PC-3 (cell line): ENCODE measurements at regions not wholly inside any gene's neighbourhood (a gene's known extent, or its start where the extent isn't known, plus 50 kb on each side); places are given as distances from the start of the nearest gene placed in this dataset.

Experiments used
- EZH2 ChIP-seq: fragments of 300-600 bp; sonication (generic); IDR thresholded peaks from one replicate; pipeline ENCODE4 v1.6.1; 2017; ENCODE audit warnings: antibody characterized with exemption, mild to moderate bottlenecking, low read length; ENCODE audit not compliant: unreplicated experiment
- EZH2phosphoT487 ChIP-seq: fragments of 300-600 bp; sonication (generic); IDR thresholded peaks from 2 replicates; pipeline ENCODE4 v1.6.1; 2018; ENCODE audit warnings: mild to moderate bottlenecking, antibody characterized with exemption, low read length, borderline replicate concordance
- TF ChIP-seq, protein P1 (sequence below): fragments of 300-600 bp; sonication (generic); conservative IDR thresholded peaks from 2 replicates; pipeline ENCODE4 v1.5.1; 2017; ENCODE audit warnings: antibody characterized with exemption, low read depth, mild to moderate bottlenecking, low read length

DNA sequence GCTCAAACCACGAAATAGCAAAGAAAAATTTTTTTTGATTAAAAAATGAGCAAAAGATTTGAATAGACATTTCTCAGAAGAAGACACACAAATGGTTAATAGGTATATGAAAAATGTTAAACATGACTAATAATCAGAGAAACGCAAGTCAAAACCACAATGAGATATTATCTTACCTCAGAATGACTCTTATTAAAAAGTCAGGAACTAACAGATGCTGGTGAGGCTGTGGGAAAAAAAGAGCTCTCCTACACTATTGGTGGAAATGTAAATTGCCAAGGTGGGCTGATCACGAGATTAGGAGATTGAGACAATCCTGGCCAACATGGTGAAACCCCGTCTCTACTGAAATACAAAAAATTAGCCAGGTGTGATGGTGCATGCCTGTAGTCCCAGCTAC, 315.5 kb upstream of the FLRT2 start:
- TF ChIP-seq, protein P1, sequence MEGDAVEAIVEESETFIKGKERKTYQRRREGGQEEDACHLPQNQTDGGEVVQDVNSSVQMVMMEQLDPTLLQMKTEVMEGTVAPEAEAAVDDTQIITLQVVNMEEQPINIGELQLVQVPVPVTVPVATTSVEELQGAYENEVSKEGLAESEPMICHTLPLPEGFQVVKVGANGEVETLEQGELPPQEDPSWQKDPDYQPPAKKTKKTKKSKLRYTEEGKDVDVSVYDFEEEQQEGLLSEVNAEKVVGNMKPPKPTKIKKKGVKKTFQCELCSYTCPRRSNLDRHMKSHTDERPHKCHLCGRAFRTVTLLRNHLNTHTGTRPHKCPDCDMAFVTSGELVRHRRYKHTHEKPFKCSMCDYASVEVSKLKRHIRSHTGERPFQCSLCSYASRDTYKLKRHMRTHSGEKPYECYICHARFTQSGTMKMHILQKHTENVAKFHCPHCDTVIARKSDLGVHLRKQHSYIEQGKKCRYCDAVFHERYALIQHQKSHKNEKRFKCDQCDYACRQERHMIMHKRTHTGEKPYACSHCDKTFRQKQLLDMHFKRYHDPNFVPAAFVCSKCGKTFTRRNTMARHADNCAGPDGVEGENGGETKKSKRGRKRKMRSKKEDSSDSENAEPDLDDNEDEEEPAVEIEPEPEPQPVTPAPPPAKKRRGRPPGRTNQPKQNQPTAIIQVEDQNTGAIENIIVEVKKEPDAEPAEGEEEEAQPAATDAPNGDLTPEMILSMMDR = no peak
- TF ChIP-seq EZH2 (no peak), EZH2phosphoT487 (no peak)
